ENCODE measurements at regions not wholly inside any gene's neighbourhood (a gene's known extent, or its start where the extent isn't known, plus 50 kb on each side); places are given as distances from the start of the nearest gene placed in this dataset.
"Not testable (repeated sequence)": the region's sequence is repeated elsewhere in the genome, so short reads cannot be mapped to it uniquely, and the experiment has no call there.

- no peak for DNase-seq
- no peak for ATAC-seq (replicated peaks in 1 of 2)
- no peaks in the 10 kb centered on the region for H3K27me3 Mint-ChIP-seq (ENCODE audit: low read depth)
- no peak overlapping the region for H3K27ac Mint-ChIP-seq
- no peak overlapping the region for H3K4me3 Mint-ChIP-seq
- peaks cover 3% of the 10 kb centered on the region in 2 donors for H3K36me3 Mint-ChIP-seq (ENCODE audit: insufficient read depth in 2 of 2)
- H3K9me3 Mint-ChIP-seq, result peaks cover 12 to 15% of the 10 kb centered on the region in 2 donors
- no peaks in the 10 kb centered on the region for H3K4me1 Mint-ChIP-seq (ENCODE audit: low read depth)
Observed at GRCh38 chr14:44417809-44418208, 89.3 kb downstream of the FSCB start.

- no peak overlapping the region for H3K4me3 Mint-ChIP-seq
- ATAC-seq (replicated peaks in 1 of 2), result no peak
- no peak overlapping the region for H3K27ac Mint-ChIP-seq
- peaks cover 10 to 13% of the 10 kb centered on the region in 2 donors for H3K9me3 Mint-ChIP-seq
- no peak for DNase-seq
- H3K36me3 Mint-ChIP-seq (ENCODE audit: insufficient read depth in 2 of 2), result peaks cover 3% of the 10 kb centered on the region in 2 donors
- H3K27me3 Mint-ChIP-seq (ENCODE audit: low read depth), result no peaks in the 10 kb centered on the region
- H3K4me1 Mint-ChIP-seq (ENCODE audit: low read depth), result no peaks in the 10 kb centered on the region
Observed at GRCh38 chr14:44414646-44415045, 92.4 kb downstream of the FSCB start.

- Mint-ChIP-seq H3K4me3 (no peak overlapping the region), H3K27me3 (ENCODE audit: low read depth) (no peaks in the 10 kb centered on the region), H3K36me3 (ENCODE audit: insufficient read depth in 2 of 2) (peaks cover 0 to 1% of the 10 kb centered on the region in 2 donors), H3K27ac (no peak overlapping the region), H3K4me1 (ENCODE audit: low read depth) (no peaks in the 10 kb centered on the region), H3K9me3 (peaks cover 7% of the 10 kb centered on the region in 2 donors)
- ATAC-seq (replicated peaks in 1 of 2) (no peak), DNase-seq (no peak)
Observed at GRCh38 chr14:44412858-44413569, 94.1 kb downstream of the FSCB start.

GRCh38 chr14:44405011-44405486 is 102.0 kb downstream of the FSCB start:
- no peak for DNase-seq
- no peaks in the 10 kb centered on the region for H3K4me1 Mint-ChIP-seq (ENCODE audit: low read depth)

GRCh38 chr14:44404599-44404998 is 102.5 kb downstream of the FSCB start:
- no peaks in the 10 kb centered on the region for H3K27me3 Mint-ChIP-seq (ENCODE audit: low read depth)
- H3K27ac Mint-ChIP-seq, result no peak overlapping the region
- no peak for ATAC-seq (replicated peaks in 1 of 2)
- no peak for DNase-seq
- H3K4me3 Mint-ChIP-seq, result no peak overlapping the region
- no peaks in the 10 kb centered on the region for H3K4me1 Mint-ChIP-seq (ENCODE audit: low read depth)
- no peaks in the 10 kb centered on the region for H3K36me3 Mint-ChIP-seq (ENCODE audit: insufficient read depth in 2 of 2)
- H3K9me3 Mint-ChIP-seq, result no peaks in the 10 kb centered on the region

More at GRCh38 chr14:44405011-44405486, 102.0 kb downstream of the FSCB start:
- no peaks in the 10 kb centered on the region for H3K9me3 Mint-ChIP-seq
- ATAC-seq (replicated peaks in 1 of 2), result no peak
- no peaks in the 10 kb centered on the region for H3K27me3 Mint-ChIP-seq (ENCODE audit: low read depth)
- no peak overlapping the region for H3K27ac Mint-ChIP-seq
- no peak overlapping the region for H3K4me3 Mint-ChIP-seq
- H3K36me3 Mint-ChIP-seq (ENCODE audit: insufficient read depth in 2 of 2), result no peaks in the 10 kb centered on the region

GRCh38 chr14:44404036-44404435 is 103.0 kb downstream of the FSCB start:
- DNase-seq, result no peak

GRCh38 chr14:44403193-44403592 is 103.9 kb downstream of the FSCB start:
- Mint-ChIP-seq H3K4me3 (no peak overlapping the region), H3K27me3 (ENCODE audit: low read depth) (no peaks in the 10 kb centered on the region), H3K4me1 (ENCODE audit: low read depth) (no peaks in the 10 kb centered on the region), H3K9me3 (peaks cover 0 to 6% of the 10 kb centered on the region in 2 donors), H3K36me3 (ENCODE audit: insufficient read depth in 2 of 2) (no peaks in the 10 kb centered on the region), H3K27ac (no peak overlapping the region)
- ATAC-seq (replicated peaks in 1 of 2) (no peak), DNase-seq (no peak)

More at GRCh38 chr14:44404036-44404435, 103.0 kb downstream of the FSCB start:
- no peak for ATAC-seq (replicated peaks in 1 of 2)
- H3K27me3 Mint-ChIP-seq (ENCODE audit: low read depth), result no peaks in the 10 kb centered on the region
- H3K4me1 Mint-ChIP-seq (ENCODE audit: low read depth), result no peaks in the 10 kb centered on the region
- no peak overlapping the region for H3K4me3 Mint-ChIP-seq
- no peaks in the 10 kb centered on the region for H3K36me3 Mint-ChIP-seq (ENCODE audit: insufficient read depth in 2 of 2)
- no peak overlapping the region for H3K27ac Mint-ChIP-seq
- peaks cover 0 to 2% of the 10 kb centered on the region in 2 donors for H3K9me3 Mint-ChIP-seq

GRCh38 chr14:44396226-44396625 is 110.9 kb downstream of the FSCB start:
- DNase-seq (no peak), ATAC-seq (replicated peaks in 1 of 2) (no peak)
- Mint-ChIP-seq H3K4me3 (no peak overlapping the region), H3K27ac (no peak overlapping the region), H3K27me3 (ENCODE audit: low read depth) (no peaks in the 10 kb centered on the region), H3K9me3 (peaks cover 2 to 6% of the 10 kb centered on the region in 2 donors), H3K36me3 (ENCODE audit: insufficient read depth in 2 of 2) (no peaks in the 10 kb centered on the region), H3K4me1 (ENCODE audit: low read depth) (no peaks in the 10 kb centered on the region)

- Mint-ChIP-seq H3K27me3 (ENCODE audit: low read depth) (no peaks in the 10 kb centered on the region), H3K4me3 (no peak overlapping the region), H3K4me1 (ENCODE audit: low read depth) (no peaks in the 10 kb centered on the region), H3K36me3 (ENCODE audit: insufficient read depth in 2 of 2) (no peaks in the 10 kb centered on the region), H3K9me3 (peaks cover 0 to 2% of the 10 kb centered on the region in 2 donors), H3K27ac (no peak overlapping the region)
- ATAC-seq (replicated peaks in 1 of 2) (no peak), DNase-seq (no peak)
Observed at GRCh38 chr14:44392984-44393383, 114.1 kb downstream of the FSCB start.

GRCh38 chr14:44388306-44388705 is 118.8 kb downstream of the FSCB start:
- Mint-ChIP-seq H3K4me1 (ENCODE audit: low read depth) (no peaks in the 10 kb centered on the region), H3K4me3 (no peak overlapping the region), H3K9me3 (peaks cover 0 to 3% of the 10 kb centered on the region in 2 donors), H3K27me3 (ENCODE audit: low read depth) (no peaks in the 10 kb centered on the region), H3K27ac (no peak overlapping the region), H3K36me3 (ENCODE audit: insufficient read depth in 2 of 2) (peaks cover 0 to 2% of the 10 kb centered on the region in 2 donors)
- no peak for ATAC-seq (replicated peaks in 1 of 2)
- DNase-seq, result no peak

GRCh38 chr14:44385906-44386305 is 121.2 kb downstream of the FSCB start:
- H3K27ac Mint-ChIP-seq, result no peak overlapping the region
- peaks cover 0 to 2% of the 10 kb centered on the region in 2 donors for H3K36me3 Mint-ChIP-seq (ENCODE audit: insufficient read depth in 2 of 2)
- no peaks in the 10 kb centered on the region for H3K27me3 Mint-ChIP-seq (ENCODE audit: low read depth)
- no peak for DNase-seq
- H3K4me3 Mint-ChIP-seq, result no peak overlapping the region
- no peak for ATAC-seq (replicated peaks in 1 of 2)
- H3K4me1 Mint-ChIP-seq (ENCODE audit: low read depth), result no peaks in the 10 kb centered on the region
- peaks cover 0 to 3% of the 10 kb centered on the region in 2 donors for H3K9me3 Mint-ChIP-seq

GRCh38 chr14:44385296-44385695 is 121.8 kb downstream of the FSCB start:
- H3K9me3 Mint-ChIP-seq; DNase-seq; H3K27me3 Mint-ChIP-seq (ENCODE audit: low read depth); H3K4me3 Mint-ChIP-seq; H3K27ac Mint-ChIP-seq; ATAC-seq (replicated peaks in 1 of 2); H3K4me1 Mint-ChIP-seq (ENCODE audit: low read depth); H3K36me3 Mint-ChIP-seq (ENCODE audit: insufficient read depth in 2 of 2): not testable (repeated sequence)

GRCh38 chr14:44384601-44385293 is 122.3 kb downstream of the FSCB start:
- H3K4me3 Mint-ChIP-seq; H3K9me3 Mint-ChIP-seq; H3K27ac Mint-ChIP-seq; H3K27me3 Mint-ChIP-seq (ENCODE audit: low read depth); DNase-seq; ATAC-seq (replicated peaks in 1 of 2); H3K36me3 Mint-ChIP-seq (ENCODE audit: insufficient read depth in 2 of 2); H3K4me1 Mint-ChIP-seq (ENCODE audit: low read depth): not testable (repeated sequence)

Measured in activated T-cell treated with anti-CD3 and anti-CD28 coated beads, Interleukin-2, amount 50 U/mL, for 72 hours (primary cell).